ENCODE measurements at regions not wholly inside any gene's neighbourhood (a gene's known extent, or its start where the extent isn't known, plus 50 kb on each side); places are given as distances from the start of the nearest gene placed in this dataset.

DNA sequence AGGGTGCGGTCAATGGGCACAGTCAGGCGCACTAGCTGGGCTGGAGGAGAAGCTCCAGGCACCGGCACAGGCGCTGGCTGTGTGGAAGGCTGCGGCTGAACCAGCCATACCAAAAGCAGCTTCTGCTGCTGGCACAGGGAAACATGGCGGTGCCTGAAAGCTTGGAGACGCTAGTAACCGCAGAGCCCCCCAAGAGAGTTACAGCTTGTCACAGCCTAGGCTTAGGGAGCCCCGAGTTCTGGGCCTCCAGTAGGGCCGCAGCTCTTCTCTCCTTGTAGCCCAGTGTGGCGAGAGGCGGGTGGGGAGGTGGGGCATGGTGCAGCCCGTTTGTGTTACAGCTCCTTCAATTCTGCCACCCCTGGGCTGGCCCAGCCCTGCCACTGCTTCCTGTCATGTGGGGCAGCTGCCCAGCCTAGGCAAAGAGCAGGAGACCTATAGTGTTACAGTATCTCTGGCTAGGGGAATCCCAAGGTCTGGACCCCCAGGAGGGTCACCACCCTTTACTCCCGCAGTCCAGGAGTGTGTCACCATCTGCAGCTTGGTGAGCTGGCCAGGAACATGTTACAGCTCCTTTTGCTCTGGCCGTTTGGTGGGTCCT, 58.6 kb upstream of the MANEA start:
- no peak for ATAC-seq (replicated peaks)
- Mint-ChIP-seq H3K27ac (no peak overlapping the region), H3K9me3 (no peaks in the 10 kb centered on the region), H3K4me1 (ENCODE audit: low read depth in 2 of 2) (no peaks in the 10 kb centered on the region), H3K4me3 (no peak overlapping the region), H3K36me3 (ENCODE audit: insufficient read depth) (peaks cover 3% of the 10 kb centered on the region), H3K27me3 (no peaks in the 10 kb centered on the region)
- DNase-seq = no peak

- ATAC-seq (replicated peaks) = no peak
- Mint-ChIP-seq H3K4me1 (ENCODE audit: low read depth in 2 of 2) (no peaks in the 10 kb centered on the region), H3K9me3 (no peaks in the 10 kb centered on the region), H3K4me3 (no peak overlapping the region), H3K27ac (no peak overlapping the region), H3K36me3 (ENCODE audit: insufficient read depth) (peaks cover 3% of the 10 kb centered on the region), H3K27me3 (no peaks in the 10 kb centered on the region)
- no peak for DNase-seq
Observed at GRCh38 chr6:95519228-95520037, 57.9 kb upstream of the MANEA start.

DNA sequence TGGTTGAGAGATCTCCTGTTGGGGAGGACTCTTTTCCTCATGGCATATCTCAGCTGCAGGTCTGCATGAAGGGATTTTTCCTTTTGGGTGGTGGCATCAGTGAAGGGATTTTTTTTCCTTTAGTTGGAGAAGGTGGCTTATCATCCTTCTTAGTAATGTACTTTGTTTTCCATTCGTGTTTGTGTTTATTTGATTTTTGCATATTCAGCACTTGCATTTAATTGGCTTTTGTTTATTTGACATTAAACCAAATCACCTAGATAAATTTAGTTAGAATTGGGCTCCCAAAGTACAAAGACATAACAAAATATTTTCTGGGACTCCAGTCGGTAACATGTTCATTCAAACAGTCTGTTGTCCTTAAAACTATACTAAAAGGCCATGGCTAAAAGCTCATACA, 56.2 kb upstream of the MANEA start:
- H3K27me3 Mint-ChIP-seq = peaks cover 7% of the 10 kb centered on the region in 2 donors
- no peak overlapping the region for H3K4me3 Mint-ChIP-seq
- no peaks in the 10 kb centered on the region for H3K9me3 Mint-ChIP-seq
- H3K36me3 Mint-ChIP-seq (ENCODE audit: insufficient read depth) = peaks cover 3% of the 10 kb centered on the region
- H3K4me1 Mint-ChIP-seq (ENCODE audit: low read depth in 2 of 2) = no peaks in the 10 kb centered on the region
- no peak for DNase-seq
- no peak overlapping the region for H3K27ac Mint-ChIP-seq
- ATAC-seq (replicated peaks) = no peak

All from effector memory CD8-positive, alpha-beta T cell (primary cell).